IPS DF 6.9 (cell line): ENCODE measurements at regions not wholly inside any gene's neighbourhood (a gene's known extent, or its start where the extent isn't known, plus 50 kb on each side); places are given as distances from the start of the nearest gene placed in this dataset.

Experiments
- DNase-seq: peaks from one replicate; pipeline ENCODE4 v3.0.0-alpha.2; 2013; ENCODE audit warnings: low read depth, low spot score
- H3K27ac ChIP-seq: one replicate; pipeline ENCODE4 v1.5.1; 2013; ENCODE audit warnings: low read length, control low read depth
- H3K27me3 ChIP-seq: 2 replicates; pipeline ENCODE4 v1.6.1; 2013; ENCODE audit warnings: mild to moderate bottlenecking, low read length; ENCODE audit not compliant: control insufficient read depth, insufficient read depth
- H3K36me3 ChIP-seq: 2 replicates; pipeline ENCODE4 v1.6.1; 2013; ENCODE audit warnings: low read length; ENCODE audit not compliant: control insufficient read depth, insufficient read depth
- H3K4me1 ChIP-seq: 2 replicates; pipeline ENCODE4 v1.6.1; 2013; ENCODE audit warnings: low read length; ENCODE audit not compliant: control insufficient read depth, insufficient read depth
- H3K4me3 ChIP-seq: 2 replicates; pipeline ENCODE4 v1.5.1; 2013; ENCODE audit warnings: mild to moderate bottlenecking, low read length
- H3K9me3 ChIP-seq: 2 replicates; pipeline ENCODE4 v1.6.1; 2013; ENCODE audit warnings: low read length, inconsistent platforms; ENCODE audit not compliant: control insufficient read depth, insufficient read depth
- WGBS: extraction: QIAGEN DNeasy Blood & Tissue Kit; methylation state at CpG from one replicate; pipeline ENCODE4 v1.1.7; 2013; ENCODE audit warnings: mixed read lengths, missing lambda C conversion rate; ENCODE audit not compliant: insufficient read length, insufficient coverage; 5-methylcytosine and 5-hydroxymethylcytosine counted together

GRCh38 chr7:25953859-25954258 is 198.1 kb upstream of the NFE2L3 start:
- no CpG with 5 or more reads among the region's 1 CpG for WGBS
- Histone ChIP-seq H3K9me3 (no peaks in the 10 kb centered on the region), H3K27me3 (no peaks in the 10 kb centered on the region), H3K27ac (no peak overlapping the region), H3K4me3 (no peak overlapping the region), H3K36me3 (no peaks in the 10 kb centered on the region), H3K4me1 (peaks cover 6% of the 10 kb centered on the region; the same call in 1 of the 2 replicates)
- no peak for DNase-seq

- no CpG with 5 or more reads among the region's 3 CpGs for WGBS
- no peak overlapping the region for H3K4me3 ChIP-seq
- H3K27me3 ChIP-seq, result no peaks in the 10 kb centered on the region
- no peaks in the 10 kb centered on the region for H3K36me3 ChIP-seq
- peak; percentile 50 for DNase-seq
- H3K27ac ChIP-seq, result no peak overlapping the region
- no peaks in the 10 kb centered on the region for H3K9me3 ChIP-seq
- peaks cover 2% of the 10 kb centered on the region; the same call in 1 of the 2 replicates for H3K4me1 ChIP-seq
Measured at GRCh38 chr7:25954395-25954794, 197.6 kb upstream of the NFE2L3 start.

GRCh38 chr7:25959168-25959734 is 192.7 kb upstream of the NFE2L3 start:
- Histone ChIP-seq H3K4me3 (no peak overlapping the region), H3K27me3 (no peaks in the 10 kb centered on the region), H3K9me3 (no peaks in the 10 kb centered on the region), H3K4me1 (no peaks in the 10 kb centered on the region), H3K36me3 (no peaks in the 10 kb centered on the region), H3K27ac (no peak overlapping the region)
- WGBS, result no CpG with 5 or more reads among the region's 5 CpGs
- DNase-seq, result no peak

GRCh38 chr7:25963733-25964132 is 188.3 kb upstream of the NFE2L3 start:
- DNase-seq, result no peak
- no peaks in the 10 kb centered on the region for H3K36me3 ChIP-seq
- no peaks in the 10 kb centered on the region for H3K27me3 ChIP-seq
- no peak overlapping the region for H3K27ac ChIP-seq
- H3K4me1 ChIP-seq, result no peaks in the 10 kb centered on the region
- no CpG with 5 or more reads among the region's 3 CpGs for WGBS
- H3K9me3 ChIP-seq, result no peaks in the 10 kb centered on the region
- H3K4me3 ChIP-seq, result no peak overlapping the region

- no CpG with 5 or more reads among the region's 6 CpGs for WGBS
- no peak for DNase-seq
- Histone ChIP-seq H3K27me3 (no peaks in the 10 kb centered on the region), H3K4me3 (no peak overlapping the region), H3K4me1 (no peaks in the 10 kb centered on the region), H3K27ac (no peak overlapping the region), H3K36me3 (no peaks in the 10 kb centered on the region), H3K9me3 (no peaks in the 10 kb centered on the region)
Measured at GRCh38 chr7:25964483-25964991, 187.5 kb upstream of the NFE2L3 start.

- H3K27ac ChIP-seq, result no peak overlapping the region
- no peak overlapping the region for H3K4me3 ChIP-seq
Measured at GRCh38 chr7:25965405-25966123, 186.4 kb upstream of the NFE2L3 start.

GRCh38 chr7:25966469-25966868 is 185.5 kb upstream of the NFE2L3 start:
- H3K36me3 ChIP-seq, result no peaks in the 10 kb centered on the region
- no peaks in the 10 kb centered on the region for H3K4me1 ChIP-seq
- no peaks in the 10 kb centered on the region for H3K27me3 ChIP-seq
- no peak for DNase-seq
- H3K9me3 ChIP-seq, result no peaks in the 10 kb centered on the region
- H3K4me3 ChIP-seq, result no peak overlapping the region
- no peak overlapping the region for H3K27ac ChIP-seq

More at GRCh38 chr7:25965405-25966123, 186.4 kb upstream of the NFE2L3 start:
- Histone ChIP-seq H3K9me3 (no peaks in the 10 kb centered on the region), H3K4me1 (no peaks in the 10 kb centered on the region), H3K27me3 (no peaks in the 10 kb centered on the region), H3K36me3 (no peaks in the 10 kb centered on the region)
- no CpG with 5 or more reads among the region's 6 CpGs for WGBS
- DNase-seq, result no peak

GRCh38 chr7:25967278-25968204 is 184.5 kb upstream of the NFE2L3 start:
- Histone ChIP-seq H3K27me3 (no peaks in the 10 kb centered on the region), H3K9me3 (no peaks in the 10 kb centered on the region), H3K4me3 (no peak overlapping the region), H3K4me1 (no peaks in the 10 kb centered on the region), H3K27ac (no peak overlapping the region), H3K36me3 (no peaks in the 10 kb centered on the region)
- DNase-seq, result no peak
- no CpG with 5 or more reads among the region's 4 CpGs for WGBS

- no peak for DNase-seq
- Histone ChIP-seq H3K27ac (no peak overlapping the region), H3K36me3 (no peaks in the 10 kb centered on the region), H3K27me3 (no peaks in the 10 kb centered on the region), H3K9me3 (no peaks in the 10 kb centered on the region), H3K4me1 (no peaks in the 10 kb centered on the region), H3K4me3 (no peak overlapping the region)
- WGBS, result no CpG with 5 or more reads among the region's 24 CpGs
Measured at GRCh38 chr7:25968205-25968993, 183.6 kb upstream of the NFE2L3 start.

GRCh38 chr7:25970356-25970755 is 181.6 kb upstream of the NFE2L3 start:
- Histone ChIP-seq H3K4me1 (no peaks in the 10 kb centered on the region), H3K9me3 (no peaks in the 10 kb centered on the region), H3K27me3 (no peaks in the 10 kb centered on the region), H3K36me3 (no peaks in the 10 kb centered on the region), H3K4me3 (no peak overlapping the region), H3K27ac (no peak overlapping the region)
- WGBS, result 100% methylated on average over 2 of the region's 4 CpGs
- DNase-seq, result no peak
